HG03066 (cell line): ENCODE measurements at regions not wholly inside any gene's neighbourhood (a gene's known extent, or its start where the extent isn't known, plus 50 kb on each side); places are given as distances from the start of the nearest gene placed in this dataset.

Experiments
- ATAC-seq: cut with Tn5 transposase; IDR thresholded peaks from one replicate; pipeline ENCODE4 v1.9.1; 2021; ENCODE audit warnings: low read depth; ENCODE audit not compliant: unreplicated experiment

- ATAC-seq, result no peak
These were observed 55.9 kb upstream of the PIP4K2A start for GRCh38 chr10:22770270-22770669.

GRCh38 chr10:22767859-22768258 lies 53.5 kb upstream of the PIP4K2A start:
- ATAC-seq, result no peak

- no peak for ATAC-seq
These were observed 52.3 kb upstream of the PIP4K2A start for GRCh38 chr10:22766693-22767092.

- peak; percentile 68 for ATAC-seq
These were observed 51.5 kb upstream of the PIP4K2A start for GRCh38 chr10:22765660-22766547.

GRCh38 chr10:22764639-22765038 lies 50.3 kb upstream of the PIP4K2A start:
- no peak for ATAC-seq
